Esophagus muscularis mucosa (tissue), 4 donors: ENCODE measurements at regions not wholly inside any gene's neighbourhood (a gene's known extent, or its start where the extent isn't known, plus 50 kb on each side); places are given as distances from the start of the nearest gene placed in this dataset.
A peak's percentile ranks its signal among the peaks of the same experiment; 100 is the strongest.

Experiments
- DNase-seq: peaks from one replicate; pipeline ENCODE4 v3.0.0-alpha.2; 2017; ENCODE audit errors: extremely low spot score
- H3K27ac ChIP-seq, 4 donors: fragments of 200-600 bp; sonication (generic); replicated peaks in 1 of 4; 1 replicate in 3 of 4; 2 replicates in 1 of 4; pipeline ENCODE4 v1.5.1; 2016 to 2019; ENCODE audit warnings: mild to moderate bottlenecking in 1 of 4
- H3K27me3 ChIP-seq, 4 donors: fragments of 200-600 bp; sonication (generic); one replicate each; pipeline versions ENCODE4 v1.5.1 to v1.6.0; 2016 to 2019
- H3K36me3 ChIP-seq, 4 donors: fragments of 200-600 bp; sonication (generic); one replicate each; pipeline ENCODE4 v1.5.1; 2016 to 2019
- H3K4me1 ChIP-seq, 4 donors: fragments of 200-600 bp; sonication (generic); one replicate each; pipeline ENCODE4 v1.5.1; 2016 to 2019
- H3K4me3 ChIP-seq, 4 donors: fragments of 200-600 bp; sonication (generic); 1 replicate in 2 of 4; 2 replicates in 2 of 4; pipeline ENCODE4 v1.5.1; 2016 to 2019; ENCODE audit warnings: mild to moderate bottlenecking in 4 of 4, moderate library complexity in 1 of 4
- H3K9me3 ChIP-seq, 4 donors: fragments of 200-600 bp; sonication (generic); 1 replicate in 3 of 4; 2 replicates in 1 of 4; pipeline ENCODE4 v1.5.1; 2016 to 2019
- CTCF ChIP-seq, 3 experiments: fragments of 200-600 bp in 2 of 3; fragments of 450-650 bp in 1 of 3; sonication (generic) in 2 of 3; IDR thresholded peaks; one replicate each; pipeline ENCODE4 v1.5.1; 2017 to 2019; ENCODE audit warnings: antibody characterized with exemption in 3 of 3, mild to moderate bottlenecking in 2 of 3, moderate library complexity in 1 of 3
- EP300 ChIP-seq: sonication (generic); formaldehyde crosslinking; IDR thresholded peaks from one replicate; pipeline ENCODE4 v1.6.1; 2017; ENCODE audit warnings: antibody characterized with exemption
- POLR2A ChIP-seq: fragments of 450-650 bp; IDR thresholded peaks from one replicate; pipeline ENCODE4 v1.6.1; 2017; ENCODE audit warnings: antibody characterized with exemption, moderate library complexity, mild to moderate bottlenecking, low read depth
- POLR2AphosphoS5 ChIP-seq, 2 donors: sonication (generic); formaldehyde crosslinking; IDR thresholded peaks; one replicate each; pipeline ENCODE4 v1.6.1; 2017; ENCODE audit warnings: antibody characterized with exemption in 2 of 2
- WGBS: methylation state at CpG from one replicate; pipeline ENCODE4 v1.1.5; 2018; 5-methylcytosine and 5-hydroxymethylcytosine counted together
- intact Hi-C: fragments of 100-400 bp; cut with DNase I; formaldehyde crosslinking; loops from one replicate; pipeline ENCODE4 v1.15.1; 2023

- WGBS, result 0% methylated on average over 1 of the region's 42 CpGs
- Histone ChIP-seq H3K36me3 (no peaks in the 10 kb centered on the region), H3K4me3 (peak overlapping the region; percentile 31 to 46 (median 37)), H3K9me3 (no peaks in the 10 kb centered on the region), H3K4me1 (peaks cover 14 to 41% (median 33%) of the 10 kb centered on the region in 4 donors), H3K27ac (peak overlapping the region; percentile 44 to 69 (median 55)), H3K27me3 (peaks cover 0 to 5% (median 0%) of the 10 kb centered on the region in 4 donors)
- no peak for DNase-seq
- TF ChIP-seq POLR2A, result no peak
- peak in 2 of 3 experiments; percentile 32 to 35 for TF ChIP-seq CTCF (IDR thresholded peaks at IDR 0.05)
- intact Hi-C loops, result no loop called here
Observed at GRCh38 chr6:41442800-41443501, 103.2 kb upstream of the FOXP4 start.

DNA sequence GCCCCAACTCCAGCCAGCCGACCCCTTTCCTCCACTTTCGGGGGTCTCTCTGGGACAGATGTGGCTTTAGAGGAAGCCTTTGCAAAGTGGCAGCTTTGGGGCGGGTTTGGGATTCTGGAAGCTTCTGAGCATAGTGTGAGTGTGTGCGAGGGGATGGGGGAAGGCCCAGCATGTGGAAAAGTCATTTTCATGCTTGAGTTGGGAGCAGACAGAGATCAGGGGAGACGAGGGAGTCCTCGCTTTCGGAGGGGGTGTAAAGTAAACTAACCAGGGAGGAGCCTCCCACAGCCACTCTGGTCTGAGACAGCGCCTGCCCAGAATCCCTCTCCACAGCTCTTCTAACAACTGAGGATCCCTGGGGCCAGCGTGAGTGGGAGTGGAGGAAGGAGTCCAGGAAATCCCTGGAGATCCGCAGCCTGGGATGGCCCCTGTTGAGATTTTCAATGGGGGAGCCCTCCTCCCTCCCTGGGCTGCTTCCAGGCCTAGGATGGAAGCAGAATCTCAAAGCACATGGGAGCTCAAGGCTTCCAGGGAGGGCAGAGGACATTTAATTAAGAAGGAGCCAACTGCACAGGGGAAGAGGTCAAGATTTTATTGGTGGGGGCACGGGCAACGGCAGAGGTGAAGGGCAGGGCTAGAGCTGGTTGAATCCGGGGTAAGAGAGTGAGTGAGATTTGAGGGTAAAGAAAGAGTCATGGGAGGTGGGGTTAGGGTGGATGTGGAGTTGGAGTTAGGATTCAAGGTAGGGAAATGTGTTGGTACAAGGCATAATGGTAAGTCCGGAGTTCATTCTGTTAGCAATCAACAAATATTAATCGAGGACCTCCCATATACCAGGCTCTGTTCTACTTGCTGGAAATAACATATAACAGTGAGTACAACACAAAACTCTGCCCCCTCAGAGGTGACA is 102.3 kb upstream of the FOXP4 start:
- DNase-seq, result no peak
- H3K36me3 ChIP-seq, result no peaks in the 10 kb centered on the region
- no peak for TF ChIP-seq POLR2A
- TF ChIP-seq CTCF (IDR thresholded peaks at IDR 0.05), result no peak
- TF ChIP-seq POLR2AphosphoS5 (IDR thresholded peaks at IDR 0.05), result no peak
- TF ChIP-seq EP300, result no peak
- H3K9me3 ChIP-seq, result no peaks in the 10 kb centered on the region
- H3K4me1 ChIP-seq, result peaks cover 14 to 41% (median 33%) of the 10 kb centered on the region in 4 donors
- peak overlapping the region; percentile 31 to 46 (median 37) for H3K4me3 ChIP-seq
- 41% methylated on average over 15 of the region's 15 CpGs for WGBS
- H3K27ac ChIP-seq, result peak overlapping the region; percentile 44 to 69 (median 55)
- intact Hi-C loops, result no loop called here
- H3K27me3 ChIP-seq, result peaks cover 0 to 5% (median 0%) of the 10 kb centered on the region in 4 donors

DNA sequence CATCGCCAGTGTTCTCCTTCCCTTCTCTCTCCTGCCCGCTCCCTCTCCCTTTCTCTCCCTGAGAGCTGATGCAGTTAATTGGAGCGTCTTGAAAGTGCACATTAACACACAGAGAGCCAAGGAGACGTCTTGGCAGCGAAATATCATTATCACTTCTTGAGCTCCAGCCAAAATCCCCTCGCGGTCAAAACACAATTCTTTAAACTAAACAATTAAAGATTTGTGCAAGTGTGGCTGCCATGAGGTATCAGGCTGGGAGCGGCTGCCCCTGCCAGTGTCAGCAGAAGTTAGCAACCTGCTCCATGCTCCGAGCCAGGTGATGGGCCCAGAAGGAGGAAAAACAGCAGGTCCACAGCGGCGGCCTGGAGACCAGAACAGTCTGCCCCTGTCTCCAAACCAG is 100.9 kb upstream of the FOXP4 start:
- peak overlapping the region in 2 of 4 donors; percentile 10 to 27 for H3K27ac ChIP-seq
- TF ChIP-seq POLR2AphosphoS5 (IDR thresholded peaks at IDR 0.05) (no peak), CTCF (IDR thresholded peaks at IDR 0.05) (no peak)
- no peaks in the 10 kb centered on the region for H3K9me3 ChIP-seq
- intact Hi-C loops, result no loop called here
- peaks cover 26 to 54% (median 45%) of the 10 kb centered on the region in 4 donors for H3K4me1 ChIP-seq
- no peak overlapping the region for H3K4me3 ChIP-seq
- no peaks in the 10 kb centered on the region for H3K36me3 ChIP-seq
- 33% methylated on average over 11 of the region's 11 CpGs for WGBS
- peaks cover 0 to 5% (median 0%) of the 10 kb centered on the region in 4 donors for H3K27me3 ChIP-seq
- DNase-seq, result no peak

DNA sequence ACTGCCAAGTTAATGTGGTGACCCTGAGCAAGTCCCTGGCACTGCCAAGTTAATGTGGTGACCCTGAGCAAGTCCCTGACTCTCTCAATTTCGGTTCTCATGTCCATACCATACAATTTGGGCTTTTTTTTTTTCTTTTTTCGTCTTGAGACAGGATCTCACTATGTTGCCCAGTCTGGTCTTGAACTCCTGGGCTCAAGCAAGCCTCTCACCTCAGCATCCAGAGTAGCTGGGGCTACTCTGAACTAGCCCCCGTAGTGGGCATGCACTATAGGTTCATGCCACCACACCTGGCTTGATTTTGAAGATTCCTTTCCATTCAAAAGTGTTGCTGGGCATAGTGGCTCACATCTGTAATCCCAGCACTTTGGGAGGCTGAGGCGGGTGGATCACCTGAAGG is 100.0 kb upstream of the FOXP4 start:
- DNase-seq, result no peak
- Histone ChIP-seq H3K9me3 (no peaks in the 10 kb centered on the region), H3K4me1 (peaks cover 34 to 63% (median 53%) of the 10 kb centered on the region in 4 donors), H3K27me3 (peaks cover 0 to 5% (median 0%) of the 10 kb centered on the region in 4 donors), H3K36me3 (no peaks in the 10 kb centered on the region), H3K4me3 (no peak overlapping the region), H3K27ac (no peak overlapping the region)
- TF ChIP-seq CTCF (IDR thresholded peaks at IDR 0.05), result no peak
- no peak for TF ChIP-seq POLR2AphosphoS5 (IDR thresholded peaks at IDR 0.05)
- no peak for TF ChIP-seq POLR2A
- no peak for TF ChIP-seq EP300
- intact Hi-C loops, result no loop called here
- 89% methylated on average over 4 of the region's 4 CpGs for WGBS
